ENCODE measurements at regions not wholly inside any gene's neighbourhood (a gene's known extent, or its start where the extent isn't known, plus 50 kb on each side); places are given as distances from the start of the nearest gene placed in this dataset.

DNA sequence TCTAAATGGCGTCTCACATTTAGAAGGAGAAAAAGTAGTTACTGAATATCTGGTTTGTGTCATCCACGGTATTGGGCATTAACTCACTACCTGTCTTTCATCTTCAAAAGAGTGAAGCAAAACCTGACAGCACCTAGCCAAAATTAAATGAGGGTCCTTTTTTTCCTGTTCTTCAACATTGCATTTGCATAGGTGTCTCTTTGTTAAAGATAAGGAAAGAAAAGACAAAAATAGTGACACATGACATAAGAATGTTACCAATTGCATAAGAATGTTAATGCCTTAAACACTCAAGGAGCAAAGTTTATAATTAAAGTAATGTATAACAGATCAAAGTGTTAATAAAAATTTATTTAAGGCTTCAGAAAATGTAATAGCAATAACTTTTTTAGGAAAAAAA lies 61.4 kb upstream of the MANEA start:
- ATAC-seq: no peak
- POLR2A ChIA-PET: no interaction called here
- intact Hi-C loops (cut with micrococcal nuclease): no loop called here

DNA sequence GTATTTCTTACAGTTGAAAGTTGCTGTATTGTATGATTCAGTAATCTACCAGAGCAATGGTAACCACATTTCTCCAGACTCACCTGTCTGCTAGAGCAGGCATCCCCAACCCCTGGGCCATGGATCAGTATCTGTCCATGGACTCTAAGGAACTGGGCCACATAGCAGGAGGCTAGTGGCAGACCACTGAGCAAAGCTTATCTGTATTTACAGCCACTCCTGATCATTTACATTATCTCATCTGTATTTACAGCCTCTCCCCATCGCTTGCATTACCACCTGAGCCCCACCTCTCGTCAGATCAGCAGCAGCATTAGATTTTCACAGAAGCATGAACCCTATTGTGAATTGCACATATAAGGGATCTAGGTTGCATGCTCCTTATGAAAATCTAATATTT lies 60.3 kb upstream of the MANEA start:
- no peaks in the 10 kb centered on the region for H3K27me3 Mint-ChIP-seq
- H3K9me3 Mint-ChIP-seq: no peaks in the 10 kb centered on the region
- intact Hi-C loops (cut with micrococcal nuclease): no loop called here
- TF ChIP-seq, protein P1, sequence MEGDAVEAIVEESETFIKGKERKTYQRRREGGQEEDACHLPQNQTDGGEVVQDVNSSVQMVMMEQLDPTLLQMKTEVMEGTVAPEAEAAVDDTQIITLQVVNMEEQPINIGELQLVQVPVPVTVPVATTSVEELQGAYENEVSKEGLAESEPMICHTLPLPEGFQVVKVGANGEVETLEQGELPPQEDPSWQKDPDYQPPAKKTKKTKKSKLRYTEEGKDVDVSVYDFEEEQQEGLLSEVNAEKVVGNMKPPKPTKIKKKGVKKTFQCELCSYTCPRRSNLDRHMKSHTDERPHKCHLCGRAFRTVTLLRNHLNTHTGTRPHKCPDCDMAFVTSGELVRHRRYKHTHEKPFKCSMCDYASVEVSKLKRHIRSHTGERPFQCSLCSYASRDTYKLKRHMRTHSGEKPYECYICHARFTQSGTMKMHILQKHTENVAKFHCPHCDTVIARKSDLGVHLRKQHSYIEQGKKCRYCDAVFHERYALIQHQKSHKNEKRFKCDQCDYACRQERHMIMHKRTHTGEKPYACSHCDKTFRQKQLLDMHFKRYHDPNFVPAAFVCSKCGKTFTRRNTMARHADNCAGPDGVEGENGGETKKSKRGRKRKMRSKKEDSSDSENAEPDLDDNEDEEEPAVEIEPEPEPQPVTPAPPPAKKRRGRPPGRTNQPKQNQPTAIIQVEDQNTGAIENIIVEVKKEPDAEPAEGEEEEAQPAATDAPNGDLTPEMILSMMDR (IDR thresholded peaks at IDR 0.05): no peak
- DNase-seq (no peak), ATAC-seq (no peak)
- no peaks in the 10 kb centered on the region for H3K4me1 Mint-ChIP-seq (ENCODE audit: low read depth)
- no peak overlapping the region for H3K4me3 Mint-ChIP-seq
- no peaks in the 10 kb centered on the region for H3K36me3 Mint-ChIP-seq (ENCODE audit: low read depth)
- H3K27ac Mint-ChIP-seq: no peak overlapping the region
- ChIA-PET POLR2A (no interaction called here), CTCF (no interaction called here)

More for the DNA sequence above, 61.4 kb upstream of the MANEA start:
- DNase-seq: no peak
- Mint-ChIP-seq H3K9me3 (no peaks in the 10 kb centered on the region), H3K27me3 (peaks cover 2% of the 10 kb centered on the region), H3K36me3 (ENCODE audit: low read depth) (no peaks in the 10 kb centered on the region), H3K27ac (no peak overlapping the region), H3K4me3 (no peak overlapping the region), H3K4me1 (ENCODE audit: low read depth) (no peaks in the 10 kb centered on the region)
- CTCF ChIA-PET: no interaction called here
- TF ChIP-seq, protein P1 (IDR thresholded peaks at IDR 0.05): no peak

DNA sequence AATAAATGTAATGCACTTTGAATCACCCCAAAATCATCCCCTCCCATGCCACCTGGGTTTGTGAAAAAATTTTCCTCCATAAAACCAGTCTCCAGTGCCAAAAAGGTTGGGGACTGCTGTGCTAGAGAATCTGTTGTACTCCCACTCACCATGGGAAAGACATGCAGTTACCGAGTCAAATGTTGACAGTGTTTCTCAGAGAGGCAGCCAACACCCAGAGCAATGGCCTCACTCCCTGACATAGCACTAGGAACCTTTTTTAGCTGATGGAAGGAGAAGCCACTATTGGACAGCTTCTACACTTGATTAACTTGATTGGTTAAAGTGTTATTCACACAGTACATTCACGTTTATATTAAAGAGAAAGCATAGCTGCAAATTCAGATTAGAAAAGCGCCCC lies 59.8 kb upstream of the MANEA start:
- intact Hi-C loops (cut with micrococcal nuclease): no loop called here
- Mint-ChIP-seq H3K4me1 (ENCODE audit: low read depth) (no peaks in the 10 kb centered on the region), H3K27ac (no peak overlapping the region), H3K9me3 (no peaks in the 10 kb centered on the region), H3K4me3 (no peak overlapping the region), H3K36me3 (ENCODE audit: low read depth) (no peaks in the 10 kb centered on the region), H3K27me3 (no peaks in the 10 kb centered on the region)
- ChIA-PET CTCF (no interaction called here), POLR2A (no interaction called here)
- no peak for DNase-seq
- ATAC-seq: no peak
- TF ChIP-seq, protein P1 (IDR thresholded peaks at IDR 0.05): no peak

DNA sequence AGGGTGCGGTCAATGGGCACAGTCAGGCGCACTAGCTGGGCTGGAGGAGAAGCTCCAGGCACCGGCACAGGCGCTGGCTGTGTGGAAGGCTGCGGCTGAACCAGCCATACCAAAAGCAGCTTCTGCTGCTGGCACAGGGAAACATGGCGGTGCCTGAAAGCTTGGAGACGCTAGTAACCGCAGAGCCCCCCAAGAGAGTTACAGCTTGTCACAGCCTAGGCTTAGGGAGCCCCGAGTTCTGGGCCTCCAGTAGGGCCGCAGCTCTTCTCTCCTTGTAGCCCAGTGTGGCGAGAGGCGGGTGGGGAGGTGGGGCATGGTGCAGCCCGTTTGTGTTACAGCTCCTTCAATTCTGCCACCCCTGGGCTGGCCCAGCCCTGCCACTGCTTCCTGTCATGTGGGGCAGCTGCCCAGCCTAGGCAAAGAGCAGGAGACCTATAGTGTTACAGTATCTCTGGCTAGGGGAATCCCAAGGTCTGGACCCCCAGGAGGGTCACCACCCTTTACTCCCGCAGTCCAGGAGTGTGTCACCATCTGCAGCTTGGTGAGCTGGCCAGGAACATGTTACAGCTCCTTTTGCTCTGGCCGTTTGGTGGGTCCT lies 58.6 kb upstream of the MANEA start:
- Mint-ChIP-seq H3K4me1 (ENCODE audit: low read depth) (no peaks in the 10 kb centered on the region), H3K27me3 (no peaks in the 10 kb centered on the region), H3K27ac (no peak overlapping the region), H3K9me3 (no peaks in the 10 kb centered on the region), H3K4me3 (no peak overlapping the region), H3K36me3 (ENCODE audit: low read depth) (no peaks in the 10 kb centered on the region)
- ChIA-PET POLR2A (no interaction called here), CTCF (no interaction called here)
- ATAC-seq (no peak), DNase-seq (no peak)
- intact Hi-C loops (cut with micrococcal nuclease): no loop called here
- TF ChIP-seq, protein P1 (IDR thresholded peaks at IDR 0.05): no peak

DNA sequence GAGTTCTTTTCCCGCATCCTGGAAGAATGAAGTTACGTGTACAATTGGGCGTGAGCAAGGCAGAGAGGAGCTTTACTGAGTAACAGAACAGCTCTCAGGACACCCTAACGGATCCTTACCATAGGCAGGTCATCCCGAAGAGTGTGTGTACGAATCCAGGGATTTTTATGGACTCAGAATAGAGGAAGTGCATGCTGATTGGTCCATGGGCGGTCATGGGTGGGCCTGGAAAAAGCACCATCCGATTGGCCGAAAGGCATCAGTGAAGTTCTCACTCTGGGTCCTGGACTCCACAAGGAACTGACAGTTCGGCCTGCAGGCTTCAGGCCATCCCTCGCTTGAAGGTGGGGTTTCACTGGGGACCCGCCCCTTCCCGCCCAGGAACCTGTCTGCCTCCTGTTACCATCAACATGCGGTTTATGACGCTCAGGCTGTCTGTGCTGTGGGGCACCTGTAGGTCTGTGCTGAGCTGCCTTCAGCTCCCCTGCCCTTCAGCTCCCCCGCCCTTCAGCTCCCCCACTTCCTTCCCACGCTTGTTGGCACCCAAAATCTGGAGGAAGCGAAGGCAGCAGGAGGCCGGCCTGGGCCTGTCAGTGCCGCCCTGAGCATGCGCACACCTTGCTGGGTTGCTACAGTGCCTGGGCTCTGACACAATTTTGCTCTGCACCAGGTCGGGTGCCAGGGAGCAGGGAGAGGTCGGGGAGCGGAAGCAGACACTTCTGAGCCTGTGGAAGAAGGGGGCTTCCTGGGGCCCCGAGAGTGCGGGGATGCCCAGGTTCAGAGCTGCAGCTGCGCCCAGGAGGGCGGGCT lies 57.9 kb upstream of the MANEA start:
- ChIA-PET POLR2A (no interaction called here), CTCF (no interaction called here)
- Mint-ChIP-seq H3K9me3 (no peaks in the 10 kb centered on the region), H3K36me3 (ENCODE audit: low read depth) (no peaks in the 10 kb centered on the region), H3K4me1 (ENCODE audit: low read depth) (no peaks in the 10 kb centered on the region), H3K27me3 (no peaks in the 10 kb centered on the region), H3K4me3 (no peak overlapping the region), H3K27ac (no peak overlapping the region)
- intact Hi-C loops (cut with micrococcal nuclease): no loop called here
- TF ChIP-seq, protein P1 (IDR thresholded peaks at IDR 0.05): no peak
- DNase-seq: no peak
- no peak for ATAC-seq

All from activated CD8-positive, alpha-beta T cell treated with anti-CD3 and anti-CD28 coated beads for 36 hours (primary cell).